Stimulated activated CD4-positive, alpha-beta T cell treated with anti-CD3 and anti-CD28 coated beads, Interleukin-1b, Interleukin-23, amount 100 ng/mL, for 4 hours (primary cell): ENCODE measurements at regions not wholly inside any gene's neighbourhood (a gene's known extent, or its start where the extent isn't known, plus 50 kb on each side); places are given as distances from the start of the nearest gene placed in this dataset.
"Not testable (repeated sequence)": the region's sequence is repeated elsewhere in the genome, so short reads cannot be mapped to it uniquely, and the experiment has no call there.

Experiments used
- DNase-seq, 2 donors: peaks; one replicate each; pipeline ENCODE4 v3.0.0-alpha.2; 2020; ENCODE audit warnings: low read depth in 2 of 2

DNA sequence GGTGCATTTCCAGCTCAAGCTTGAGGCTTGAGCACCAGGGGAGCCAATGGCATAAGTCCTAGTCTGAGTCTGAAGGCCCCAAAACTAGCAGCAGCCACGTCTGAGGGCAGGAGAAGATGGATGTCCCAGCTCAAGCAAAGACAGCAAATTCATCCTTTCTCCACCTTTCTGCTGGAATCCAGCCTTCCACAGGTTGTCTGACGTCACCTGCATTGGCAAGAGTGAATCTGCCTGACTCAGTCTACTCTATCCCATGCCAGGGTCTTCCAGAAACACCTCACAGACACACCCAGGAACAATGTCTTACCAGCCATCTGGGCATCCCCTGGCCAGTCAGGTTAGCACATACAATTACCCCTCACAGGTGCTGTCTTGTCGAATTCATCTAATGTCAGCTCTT lies 76.2 kb upstream of the SOX11 start:
- no peak for DNase-seq

DNA sequence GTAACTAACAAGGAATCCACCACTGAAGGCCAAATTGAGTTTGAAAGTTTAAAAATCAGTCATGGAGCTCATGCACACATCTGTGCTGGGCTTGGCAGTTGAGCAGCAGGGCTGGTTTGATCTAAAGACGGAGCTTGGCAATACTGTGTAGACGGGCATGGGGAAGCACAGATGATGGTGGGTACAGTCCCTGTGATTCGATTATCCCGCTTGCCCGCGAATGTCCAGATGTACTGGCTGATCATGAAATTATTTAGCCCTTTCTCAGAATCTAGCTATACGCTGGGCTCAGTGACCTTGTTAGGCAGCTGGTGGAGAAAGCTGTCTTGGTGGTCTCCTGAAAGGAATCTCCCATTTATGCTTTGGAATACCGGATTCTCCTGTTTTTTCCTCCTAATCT lies 74.8 kb upstream of the SOX11 start:
- DNase-seq = no peak

DNA sequence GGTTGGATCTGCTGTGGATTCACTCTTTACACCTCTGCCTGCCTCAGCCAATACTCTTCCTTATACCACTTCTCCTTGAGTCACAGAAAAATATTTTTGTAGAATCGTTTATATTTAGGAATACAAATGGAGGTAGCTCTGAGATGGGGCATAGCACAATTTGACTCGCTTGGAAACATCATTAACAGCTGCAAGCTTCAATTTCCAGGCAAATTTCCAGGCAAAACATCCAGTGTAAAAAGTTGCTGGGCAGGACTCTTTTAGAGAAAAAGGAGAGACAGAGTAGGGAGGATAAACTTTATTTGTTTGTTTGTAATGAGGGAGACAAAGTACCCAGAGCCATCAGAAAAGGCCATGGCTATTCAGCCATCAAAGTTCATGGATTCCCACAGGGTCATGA lies 74.4 kb upstream of the SOX11 start:
- no peak for DNase-seq

DNA sequence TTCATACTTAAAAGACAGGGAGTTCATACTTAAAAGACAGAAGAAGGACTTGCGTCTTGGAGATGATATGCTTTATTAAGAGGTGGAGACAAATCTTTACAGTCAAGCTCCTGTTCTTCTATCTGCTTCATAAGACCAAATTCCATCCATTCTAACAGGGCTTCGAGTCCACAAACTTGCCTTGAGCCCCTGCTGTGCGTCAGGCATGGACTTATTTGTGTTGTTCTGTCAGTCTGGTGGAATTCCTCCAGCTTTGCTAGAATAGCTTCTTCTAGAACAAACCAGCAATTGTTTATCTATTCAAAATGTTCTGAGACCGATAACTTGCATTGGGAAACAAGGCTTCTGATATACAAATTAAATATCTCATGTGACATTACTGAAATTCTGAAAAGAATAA lies 73.9 kb upstream of the SOX11 start:
- no peak for DNase-seq

DNA sequence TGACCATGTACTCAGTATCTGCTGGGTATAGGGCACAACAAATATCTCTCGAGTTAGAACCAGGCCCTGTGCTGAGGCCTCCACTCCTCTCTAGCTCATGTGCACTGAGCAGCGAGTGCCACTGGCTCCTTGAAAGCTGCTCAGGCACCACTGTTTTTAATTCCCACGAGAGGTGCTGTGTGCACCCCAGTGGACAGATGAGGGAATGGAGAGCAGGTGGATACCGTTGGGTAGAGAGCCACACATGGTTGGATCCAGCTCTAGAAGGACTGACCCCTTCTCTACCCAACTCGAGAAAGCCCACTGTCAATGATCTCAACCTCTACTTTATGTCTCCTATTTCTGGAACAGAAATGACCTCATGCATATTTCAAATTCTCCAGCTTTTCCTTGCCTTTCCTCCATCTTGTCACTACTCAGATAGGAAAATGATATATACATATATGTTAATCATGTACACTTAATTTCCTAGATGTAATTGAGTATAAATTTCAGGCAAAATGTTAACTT lies 66.6 kb upstream of the SOX11 start:
- DNase-seq = not testable (repeated sequence)

DNA sequence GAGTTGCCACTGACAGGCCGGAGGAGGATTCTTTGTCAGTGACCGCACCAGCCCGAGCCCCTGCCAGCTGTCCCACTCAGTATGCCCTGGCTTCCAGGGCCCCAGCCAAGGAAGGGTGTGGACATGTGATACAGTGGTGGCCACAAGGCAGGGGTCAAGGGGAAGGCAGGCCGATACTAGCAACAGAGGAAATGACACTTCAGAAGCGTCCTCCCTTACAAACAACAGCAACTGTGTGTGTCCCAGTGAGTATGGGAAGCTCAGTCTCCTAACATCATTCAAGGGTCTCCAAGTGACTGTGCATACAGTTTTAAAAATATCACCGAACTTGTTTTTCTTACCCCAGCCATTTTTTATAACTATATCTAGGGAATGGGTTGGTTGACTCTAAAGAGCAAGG lies 63.7 kb upstream of the SOX11 start:
- DNase-seq = not testable (repeated sequence)

DNA sequence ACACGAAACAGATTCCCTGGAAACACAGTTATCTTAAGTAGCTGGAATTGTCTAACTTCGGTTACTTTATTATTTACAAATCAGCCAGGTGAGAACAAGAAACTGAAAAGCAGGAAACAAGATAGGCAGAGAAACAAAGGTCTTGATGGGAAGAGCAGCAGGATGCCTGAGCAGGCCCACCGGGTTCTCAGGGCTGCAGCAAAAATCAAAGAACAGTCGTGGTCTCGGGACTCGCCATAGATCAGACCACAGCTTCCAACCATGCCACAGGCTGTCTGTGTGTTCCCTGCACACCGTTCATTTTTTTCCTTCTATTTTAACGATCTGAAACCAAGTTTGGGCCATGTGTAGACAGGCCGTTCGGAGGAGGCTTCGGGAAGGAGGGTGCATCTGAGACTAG lies 62.7 kb upstream of the SOX11 start:
- not testable (repeated sequence) for DNase-seq

DNA sequence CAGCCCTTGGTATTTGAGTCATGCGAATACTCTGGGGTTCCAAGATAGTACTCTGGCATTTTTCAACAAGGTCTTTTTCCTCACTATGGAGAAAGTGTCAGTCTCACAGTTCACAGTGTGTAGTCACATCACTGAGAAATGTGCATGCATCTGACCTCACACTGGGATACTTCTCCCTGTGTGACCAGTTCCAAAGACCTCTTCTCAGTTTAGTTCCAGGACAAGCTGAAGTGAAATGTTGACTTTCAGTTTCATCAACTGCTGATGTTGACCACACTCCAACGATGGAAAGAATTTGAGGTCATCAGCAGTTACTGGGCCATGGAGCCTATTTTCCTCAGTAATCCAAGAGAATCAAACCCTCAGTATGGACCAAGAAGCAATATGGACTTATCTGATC lies 55.1 kb upstream of the SOX11 start:
- DNase-seq = not testable (repeated sequence)
